22Rv1 (cell line): ENCODE measurements at regions not wholly inside any gene's neighbourhood (a gene's known extent, or its start where the extent isn't known, plus 50 kb on each side); places are given as distances from the start of the nearest gene placed in this dataset.

Experiments used
- H3K27ac ChIP-seq: fragments of 450-650 bp; 2 replicates; pipeline ENCODE4 v1.5.1; 2017
- ZFX ChIP-seq: fragments of 450-650 bp; IDR thresholded peaks from 2 replicates; pipeline ENCODE4 v1.6.1; 2017; ENCODE audit warnings: antibody characterized with exemption, borderline replicate concordance
- TF ChIP-seq, protein P1 (sequence below): fragments of 450-650 bp; IDR thresholded peaks from 2 replicates; pipeline ENCODE4 v1.5.1; 2017; ENCODE audit warnings: mild to moderate bottlenecking

- no peak for TF ChIP-seq ZFX
- TF ChIP-seq, protein P1, sequence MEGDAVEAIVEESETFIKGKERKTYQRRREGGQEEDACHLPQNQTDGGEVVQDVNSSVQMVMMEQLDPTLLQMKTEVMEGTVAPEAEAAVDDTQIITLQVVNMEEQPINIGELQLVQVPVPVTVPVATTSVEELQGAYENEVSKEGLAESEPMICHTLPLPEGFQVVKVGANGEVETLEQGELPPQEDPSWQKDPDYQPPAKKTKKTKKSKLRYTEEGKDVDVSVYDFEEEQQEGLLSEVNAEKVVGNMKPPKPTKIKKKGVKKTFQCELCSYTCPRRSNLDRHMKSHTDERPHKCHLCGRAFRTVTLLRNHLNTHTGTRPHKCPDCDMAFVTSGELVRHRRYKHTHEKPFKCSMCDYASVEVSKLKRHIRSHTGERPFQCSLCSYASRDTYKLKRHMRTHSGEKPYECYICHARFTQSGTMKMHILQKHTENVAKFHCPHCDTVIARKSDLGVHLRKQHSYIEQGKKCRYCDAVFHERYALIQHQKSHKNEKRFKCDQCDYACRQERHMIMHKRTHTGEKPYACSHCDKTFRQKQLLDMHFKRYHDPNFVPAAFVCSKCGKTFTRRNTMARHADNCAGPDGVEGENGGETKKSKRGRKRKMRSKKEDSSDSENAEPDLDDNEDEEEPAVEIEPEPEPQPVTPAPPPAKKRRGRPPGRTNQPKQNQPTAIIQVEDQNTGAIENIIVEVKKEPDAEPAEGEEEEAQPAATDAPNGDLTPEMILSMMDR: no peak
- no peak overlapping the region for H3K27ac ChIP-seq
These were observed 149.7 kb downstream of the CAAP1 start for GRCh38 chr9:26742828-26743476.

DNA sequence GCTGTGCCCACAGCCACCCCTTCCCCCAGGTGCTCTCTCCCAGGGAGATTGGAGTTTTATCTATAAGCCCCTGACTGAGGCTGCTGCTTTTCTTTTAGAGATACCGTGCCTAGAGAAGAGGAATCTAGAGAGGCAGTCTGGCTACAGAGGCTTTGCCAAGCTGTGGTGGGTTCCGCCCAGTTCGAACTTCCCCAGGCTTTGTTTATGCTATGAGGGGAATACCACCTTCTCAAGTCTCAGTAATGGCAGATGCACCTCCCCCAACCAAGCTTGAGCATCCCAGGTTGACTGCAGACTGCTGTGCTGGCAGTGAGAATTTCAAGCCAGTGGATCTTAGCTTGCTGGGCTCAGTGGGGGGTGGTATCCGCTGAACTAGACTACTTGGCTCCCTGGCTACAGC is 157.4 kb downstream of the CAAP1 start:
- H3K27ac ChIP-seq: no peak overlapping the region
- no peak for TF ChIP-seq ZFX
- TF ChIP-seq, protein P1: no peak

GRCh38 chr9:26729187-26729586 is 163.4 kb downstream of the CAAP1 start:
- H3K27ac ChIP-seq: no peak overlapping the region
- TF ChIP-seq, protein P1: no peak
- no peak for TF ChIP-seq ZFX

DNA sequence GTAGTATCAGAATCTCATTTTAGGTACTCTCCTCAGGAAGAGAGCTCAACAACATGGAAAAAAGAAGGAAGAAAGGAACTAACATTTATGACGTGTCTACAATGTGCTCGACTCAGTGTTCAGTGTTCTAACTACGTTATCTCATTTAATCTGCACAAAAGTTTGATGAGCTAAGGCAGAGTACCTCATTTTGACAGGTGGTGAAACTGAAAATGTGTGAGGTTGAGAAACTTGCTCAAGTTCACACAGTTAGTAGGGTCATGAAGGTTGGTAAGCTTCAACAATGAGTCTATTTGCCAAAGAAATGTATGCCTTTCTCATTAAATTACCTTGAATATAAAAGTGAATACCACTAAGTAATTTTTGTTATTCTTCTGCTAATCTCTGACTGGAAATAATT is 165.1 kb downstream of the CAAP1 start:
- no peak for TF ChIP-seq ZFX
- H3K27ac ChIP-seq: no peak overlapping the region

DNA sequence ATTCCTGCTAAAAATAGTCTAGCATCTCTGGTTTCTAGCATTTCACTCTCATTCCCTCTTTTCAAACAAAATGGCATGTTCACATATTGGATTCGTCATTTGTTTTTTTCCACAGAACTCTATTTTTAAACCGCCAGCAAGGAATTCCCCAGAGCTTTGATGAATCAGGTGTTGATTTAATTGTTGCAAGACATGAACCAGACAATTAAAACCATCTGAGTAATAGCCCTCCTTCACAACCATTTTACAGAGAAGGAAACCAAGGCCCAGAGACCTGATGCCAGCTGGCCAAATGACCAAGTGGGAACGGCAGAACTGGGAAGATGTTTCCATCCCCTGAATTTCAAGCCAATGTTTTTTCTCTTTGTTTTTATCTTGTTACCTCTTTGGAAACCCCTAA is 167.0 kb downstream of the CAAP1 start:
- no peak for TF ChIP-seq ZFX
- TF ChIP-seq, protein P1: no peak
- no peak overlapping the region for H3K27ac ChIP-seq

- no peak overlapping the region for H3K27ac ChIP-seq
- no peak for TF ChIP-seq ZFX
- TF ChIP-seq, protein P1: peak; percentile 67
These were observed 169.1 kb downstream of the CAAP1 start for GRCh38 chr9:26723486-26723885.

DNA sequence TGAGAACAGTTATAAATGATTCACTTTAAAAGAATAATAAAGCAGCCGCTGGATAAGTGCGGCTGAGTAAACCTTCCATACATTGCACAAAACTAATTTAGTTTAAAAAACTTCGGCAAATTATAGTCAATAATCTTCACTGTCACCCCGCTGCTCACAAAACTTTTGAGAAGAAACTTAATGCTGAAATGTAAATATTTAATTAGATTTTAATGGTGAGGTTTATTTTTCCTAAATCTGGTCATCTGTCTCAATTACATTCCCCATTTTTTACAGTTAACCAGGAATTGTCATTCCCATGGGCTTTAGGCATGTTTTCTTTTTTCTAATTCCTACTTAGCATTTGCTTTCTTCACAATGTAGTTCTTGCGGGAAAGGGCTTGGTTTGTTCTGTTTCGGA is 169.8 kb downstream of the CAAP1 start:
- no peak overlapping the region for H3K27ac ChIP-seq
- no peak for TF ChIP-seq ZFX

DNA sequence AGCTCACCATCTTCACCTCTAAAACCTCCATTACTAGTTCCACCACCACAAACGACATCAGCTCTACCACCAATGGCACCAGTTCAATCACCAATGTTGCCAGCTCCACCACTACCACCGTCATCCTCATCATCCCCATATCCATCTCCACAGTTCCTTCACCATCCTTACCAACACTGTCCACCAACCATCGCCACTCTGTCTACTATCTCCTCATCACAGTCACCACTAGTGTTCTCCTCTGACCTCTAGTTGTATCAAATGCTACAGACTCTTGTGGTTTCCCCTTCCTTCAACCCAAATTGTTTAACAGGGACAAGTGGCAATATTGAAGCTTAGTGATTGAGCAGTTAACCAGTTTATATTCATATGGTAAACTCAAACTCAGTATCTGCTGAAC is 182.6 kb downstream of the CAAP1 start:
- no peak overlapping the region for H3K27ac ChIP-seq
- TF ChIP-seq, protein P1: no peak
- no peak for TF ChIP-seq ZFX
